SK-N-SH (cell line): ENCODE measurements at regions not wholly inside any gene's neighbourhood (a gene's known extent, or its start where the extent isn't known, plus 50 kb on each side); places are given as distances from the start of the nearest gene placed in this dataset.

Experiments
- CTCF ChIA-PET: fragments of 300-600, 350-600 bp; formaldehyde crosslinking; extraction: SDS; loops from one replicate; lab custom pipeline; 2021; lab: Yijun Ruan, JAX
- POLR2A ChIA-PET: fragments of 350-600 bp; sonication (Branson Sonifier 250); formaldehyde crosslinking; extraction: SDS; loops from one replicate; lab custom pipeline; 2020; ENCODE audit warnings: antibody characterized with exemption, inconsistent platforms; lab: Yijun Ruan, JAX
- DNase-seq: peaks from one replicate; pipeline ENCODE4 v3.0.0; 2012
- H2AFZ ChIP-seq: fragments of 200-600 bp; sonication (generic); 2 replicates; pipeline ENCODE4 v1.8.1; 2016; ENCODE audit warnings: antibody characterized with exemption, mild to moderate bottlenecking, low read depth
- H3F3A ChIP-seq: fragments of 200-600 bp; sonication (generic); replicated peaks from 2 replicates; pipeline ENCODE3; 2016; ENCODE audit warnings: antibody characterized with exemption, mild to moderate bottlenecking; ENCODE audit not compliant: insufficient read depth
- H3K27ac ChIP-seq, 2 experiments: fragments of 200-500 bp in 1 of 2; fragments of 200-600 bp in 1 of 2; sonication (Bioruptor generic) in 1 of 2; sonication (generic), shearing (Covaris generic) in 1 of 2; 2 replicates each; pipeline versions ENCODE4 v1.5.1 to v1.6.1; 2014 to 2016; ENCODE audit warnings: low read depth in 2 of 2, inconsistent platforms in 1 of 2, low read length in 1 of 2, mild to moderate bottlenecking in 1 of 2, mixed read lengths in 1 of 2
- H3K27me3 ChIP-seq: fragments of 200-600 bp; sonication (generic), shearing (Covaris generic); 2 replicates; pipeline ENCODE4 v1.6.1; 2016; ENCODE audit warnings: mixed run types; ENCODE audit not compliant: insufficient read depth
- H3K36me3 ChIP-seq, 2 experiments: fragments of 200-500 bp in 1 of 2; fragments of 200-600 bp in 1 of 2; sonication (Bioruptor generic) in 1 of 2; sonication (generic) in 1 of 2; replicated peaks in 1 of 2; 2 replicates each; pipeline versions ENCODE3 to v1.5.1; 2014 to 2016; ENCODE audit warnings: low read length in 1 of 2, mild to moderate bottlenecking in 1 of 2; ENCODE audit not compliant: insufficient read depth in 2 of 2, control insufficient read depth in 1 of 2
- H3K4me1 ChIP-seq, 2 experiments: fragments of 200-500 bp in 1 of 2; fragments of 200-600 bp in 1 of 2; sonication (Bioruptor generic) in 1 of 2; sonication (generic), shearing (Covaris generic) in 1 of 2; 2 replicates each; pipeline versions ENCODE4 v1.5.1 to v1.6.1; 2014 to 2016; ENCODE audit warnings: low read depth in 1 of 2, low read length in 1 of 2, mixed run types in 1 of 2; ENCODE audit not compliant: insufficient read depth in 2 of 2, control insufficient read depth in 1 of 2
- H3K4me2 ChIP-seq: fragments of 200-600 bp; sonication (generic), shearing (Covaris generic); 2 replicates; pipeline ENCODE4 v1.6.1; 2017; ENCODE audit warnings: mixed run types
- H3K4me3 ChIP-seq, 2 experiments: fragments of 200-500 bp in 1 of 2; fragments of 200-600 bp in 1 of 2; sonication (Bioruptor generic) in 1 of 2; sonication (generic), shearing (Covaris generic) in 1 of 2; 2 replicates each; pipeline versions ENCODE4 v1.5.1 to v1.8.1; 2014 to 2016; ENCODE audit warnings: low read depth in 2 of 2, inconsistent platforms in 1 of 2, low read length in 1 of 2, mild to moderate bottlenecking in 1 of 2, mixed read lengths in 1 of 2, moderate library complexity in 1 of 2
- H3K79me2 ChIP-seq: fragments of 200-600 bp; sonication (generic); 2 replicates; pipeline ENCODE4 v1.8.1; 2017; ENCODE audit warnings: mild to moderate bottlenecking; ENCODE audit not compliant: insufficient read depth
- H3K9ac ChIP-seq: fragments of 200-600 bp; sonication (generic); 2 replicates; pipeline ENCODE4 v1.6.1; 2017; ENCODE audit warnings: mixed run types
- H3K9me2 ChIP-seq: fragments of 200-600 bp; sonication (generic); 2 replicates; pipeline ENCODE4 v1.6.1; 2017; ENCODE audit warnings: mixed run types
- H3K9me3 ChIP-seq: fragments of 200-600 bp; sonication (generic); 2 replicates; pipeline ENCODE4 v1.6.1; 2017; ENCODE audit warnings: mixed run types, mild to moderate bottlenecking, moderate library complexity
- H4K20me1 ChIP-seq: fragments of 200-600 bp; sonication (generic); 2 replicates; pipeline ENCODE4 v1.6.1; 2017; ENCODE audit warnings: mild to moderate bottlenecking, mixed run types; ENCODE audit not compliant: insufficient read depth
- ELF1 ChIP-seq: IDR thresholded peaks from 2 replicates; pipeline ENCODE4 v1.4.0; 2012
- EP300 ChIP-seq, 2 experiments: IDR thresholded peaks; 2 replicates each; pipeline versions ENCODE4 v1.4.0 to v1.6.1; 2012; ENCODE audit warnings: borderline replicate concordance in 1 of 2, low read depth in 1 of 2, low read length in 1 of 2
- EZH2phosphoT487 ChIP-seq: fragments of 200-600 bp; sonication (generic); IDR thresholded peaks from 2 replicates; pipeline ENCODE4 v1.6.1; 2017; ENCODE audit warnings: low read depth, mixed run types, mild to moderate bottlenecking, antibody characterized with exemption, moderate library complexity, borderline replicate concordance
- FOXJ3 ChIP-seq: sonication (generic); formaldehyde crosslinking; IDR thresholded peaks from 2 replicates; pipeline ENCODE4 v1.5.1; 2020; ENCODE audit warnings: mild to moderate bottlenecking, missing genetic modification reagents
- JUND ChIP-seq: IDR thresholded peaks from 2 replicates; pipeline ENCODE4 v1.4.0; 2012
- MXI1 ChIP-seq: IDR thresholded peaks from 2 replicates; pipeline ENCODE4 v1.6.1; 2012; ENCODE audit warnings: mild to moderate bottlenecking, low read depth, low read length, improper control_type of control experiment
- NFIC ChIP-seq: IDR thresholded peaks from 2 replicates; pipeline ENCODE4 v1.4.0; 2012; ENCODE audit warnings: borderline replicate concordance
- POLR2AphosphoS5 ChIP-seq: IDR thresholded peaks from 2 replicates; pipeline ENCODE4 v1.6.1; 2012; ENCODE audit warnings: low read depth, low read length
- RAD21 ChIP-seq: IDR thresholded peaks from 2 replicates; pipeline ENCODE4 v1.6.1; 2012; ENCODE audit warnings: mild to moderate bottlenecking, low read length
- RCOR1 ChIP-seq: fragments of 150-350 bp; IDR thresholded peaks from 2 replicates; pipeline ENCODE4 v1.6.1; 2017; ENCODE audit warnings: antibody characterized with exemption, low read length
- RFX5 ChIP-seq: IDR thresholded peaks from 2 replicates; pipeline ENCODE4 v1.6.1; 2012; ENCODE audit warnings: mild to moderate bottlenecking, improper control_type of control experiment, low read length
- RXRA ChIP-seq: IDR thresholded peaks from 2 replicates; pipeline ENCODE4 v1.4.0; 2012; ENCODE audit warnings: low read depth, mild to moderate bottlenecking, borderline replicate concordance
- SIN3A ChIP-seq: IDR thresholded peaks from 2 replicates; pipeline ENCODE4 v1.6.1; 2012; ENCODE audit warnings: low read depth, mild to moderate bottlenecking, low read length, moderate library complexity, borderline replicate concordance
- SMC3 ChIP-seq: IDR thresholded peaks from 2 replicates; pipeline ENCODE4 v1.6.1; 2012; ENCODE audit warnings: low read depth, low read length, improper control_type of control experiment
- TAF1 ChIP-seq: IDR thresholded peaks from 2 replicates; pipeline ENCODE4 v1.6.1; 2012; ENCODE audit warnings: low read depth, mild to moderate bottlenecking, low read length, moderate library complexity, borderline replicate concordance
- TCF12 ChIP-seq: IDR thresholded peaks from 2 replicates; pipeline ENCODE4 v1.4.0; 2012
- YY1 ChIP-seq: IDR thresholded peaks from 2 replicates; pipeline ENCODE4 v1.4.0; 2012; ENCODE audit warnings: low read depth, mild to moderate bottlenecking
- WGBS: methylation state at CpG from one replicate; pipeline ENCODE4 v1.1.6; 2017; ENCODE audit warnings: low lambda C conversion rate; 5-methylcytosine and 5-hydroxymethylcytosine counted together
- TF ChIP-seq, protein P1 (sequence below): IDR thresholded peaks from 2 replicates; pipeline ENCODE4 v1.4.0; 2012; ENCODE audit warnings: low read depth
- TF ChIP-seq, protein P2 (sequence below): IDR thresholded peaks from 2 replicates; pipeline ENCODE4; 2012
- TF ChIP-seq, protein P3 (sequence below): fragments of 150-350 bp; IDR thresholded peaks from 2 replicates; pipeline ENCODE4 v1.6.1; 2016; ENCODE audit warnings: mild to moderate bottlenecking, low read depth, low read length
- TF ChIP-seq, protein P4 (sequence below): IDR thresholded peaks from 2 replicates; pipeline ENCODE4 v1.4.0; 2012; ENCODE audit warnings: low read depth, borderline replicate concordance
- TF ChIP-seq, protein P5 (sequence below): IDR thresholded peaks from 2 replicates; pipeline ENCODE4 v1.4.0; 2012; ENCODE audit warnings: low read depth, borderline replicate concordance

DNA sequence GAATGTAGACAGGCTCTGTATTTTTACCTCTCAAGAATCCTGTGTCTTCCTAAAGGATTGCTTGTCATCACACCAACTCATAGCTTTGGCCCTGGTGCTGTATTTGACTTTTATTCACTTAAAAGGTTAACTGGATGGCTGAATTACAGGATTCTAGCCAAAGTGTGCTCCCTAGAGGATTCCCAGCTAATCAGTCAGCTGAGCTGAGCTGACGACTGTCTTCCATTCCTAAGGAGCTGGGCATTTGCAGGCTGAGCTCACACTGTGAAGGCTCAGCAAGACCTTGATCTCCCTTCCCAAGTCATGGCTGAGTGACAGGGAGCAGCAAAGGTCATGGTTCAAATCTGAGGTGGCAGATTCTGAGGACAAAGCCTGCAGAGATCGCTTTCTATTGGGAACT is 59.0 kb upstream of the PALM2AKAP2 start:
- ChIA-PET CTCF (no interaction called here), POLR2A (no interaction called here)
- no peak for DNase-seq
- Histone ChIP-seq H3K27me3 (no peaks in the 10 kb centered on the region), H3K4me1 (no peaks in the 10 kb centered on the region), H3K27ac (no peak overlapping the region), H3K36me3 (no peaks in the 10 kb centered on the region), H3K9ac (no peak overlapping the region), H4K20me1 (no peaks in the 10 kb centered on the region), H2AFZ (no peak overlapping the region), H3K4me2 (no peak overlapping the region), H3F3A (no peaks in the 10 kb centered on the region), H3K9me3 (no peaks in the 10 kb centered on the region), H3K79me2 (no peaks in the 10 kb centered on the region), H3K4me3 (no peak overlapping the region), H3K9me2 (no peaks in the 10 kb centered on the region)
- TF ChIP-seq, protein P1, sequence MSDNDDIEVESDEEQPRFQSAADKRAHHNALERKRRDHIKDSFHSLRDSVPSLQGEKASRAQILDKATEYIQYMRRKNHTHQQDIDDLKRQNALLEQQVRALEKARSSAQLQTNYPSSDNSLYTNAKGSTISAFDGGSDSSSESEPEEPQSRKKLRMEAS = no peak
- no peak for TF ChIP-seq EP300 (IDR thresholded peaks at IDR 0.05; ENCODE audit: borderline replicate concordance in 1 of 2, low read depth in 1 of 2, low read length in 1 of 2)
- TF ChIP-seq RCOR1 = no peak
- TF ChIP-seq FOXJ3 (CRISPR knock-in tag) = no peak
- no peak for TF ChIP-seq RFX5
- TF ChIP-seq, protein P2, sequence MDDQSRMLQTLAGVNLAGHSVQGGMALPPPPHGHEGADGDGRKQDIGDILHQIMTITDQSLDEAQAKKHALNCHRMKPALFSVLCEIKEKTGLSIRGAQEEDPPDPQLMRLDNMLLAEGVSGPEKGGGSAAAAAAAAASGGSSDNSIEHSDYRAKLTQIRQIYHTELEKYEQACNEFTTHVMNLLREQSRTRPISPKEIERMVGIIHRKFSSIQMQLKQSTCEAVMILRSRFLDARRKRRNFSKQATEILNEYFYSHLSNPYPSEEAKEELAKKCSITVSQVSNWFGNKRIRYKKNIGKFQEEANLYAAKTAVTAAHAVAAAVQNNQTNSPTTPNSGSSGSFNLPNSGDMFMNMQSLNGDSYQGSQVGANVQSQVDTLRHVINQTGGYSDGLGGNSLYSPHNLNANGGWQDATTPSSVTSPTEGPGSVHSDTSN = no peak
- TF ChIP-seq SIN3A = no peak
- TF ChIP-seq NFIC = no peak
- no peak for TF ChIP-seq TAF1
- no peak for TF ChIP-seq RAD21
- no peak for TF ChIP-seq MXI1
- TF ChIP-seq, protein P3, sequence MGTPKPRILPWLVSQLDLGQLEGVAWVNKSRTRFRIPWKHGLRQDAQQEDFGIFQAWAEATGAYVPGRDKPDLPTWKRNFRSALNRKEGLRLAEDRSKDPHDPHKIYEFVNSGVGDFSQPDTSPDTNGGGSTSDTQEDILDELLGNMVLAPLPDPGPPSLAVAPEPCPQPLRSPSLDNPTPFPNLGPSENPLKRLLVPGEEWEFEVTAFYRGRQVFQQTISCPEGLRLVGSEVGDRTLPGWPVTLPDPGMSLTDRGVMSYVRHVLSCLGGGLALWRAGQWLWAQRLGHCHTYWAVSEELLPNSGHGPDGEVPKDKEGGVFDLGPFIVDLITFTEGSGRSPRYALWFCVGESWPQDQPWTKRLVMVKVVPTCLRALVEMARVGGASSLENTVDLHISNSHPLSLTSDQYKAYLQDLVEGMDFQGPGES = no peak
- TF ChIP-seq, protein P4, sequence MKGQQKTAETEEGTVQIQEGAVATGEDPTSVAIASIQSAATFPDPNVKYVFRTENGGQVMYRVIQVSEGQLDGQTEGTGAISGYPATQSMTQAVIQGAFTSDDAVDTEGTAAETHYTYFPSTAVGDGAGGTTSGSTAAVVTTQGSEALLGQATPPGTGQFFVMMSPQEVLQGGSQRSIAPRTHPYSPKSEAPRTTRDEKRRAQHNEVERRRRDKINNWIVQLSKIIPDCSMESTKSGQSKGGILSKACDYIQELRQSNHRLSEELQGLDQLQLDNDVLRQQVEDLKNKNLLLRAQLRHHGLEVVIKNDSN = no peak
- WGBS = 30% methylated on average over 2 of the region's 2 CpGs

DNA sequence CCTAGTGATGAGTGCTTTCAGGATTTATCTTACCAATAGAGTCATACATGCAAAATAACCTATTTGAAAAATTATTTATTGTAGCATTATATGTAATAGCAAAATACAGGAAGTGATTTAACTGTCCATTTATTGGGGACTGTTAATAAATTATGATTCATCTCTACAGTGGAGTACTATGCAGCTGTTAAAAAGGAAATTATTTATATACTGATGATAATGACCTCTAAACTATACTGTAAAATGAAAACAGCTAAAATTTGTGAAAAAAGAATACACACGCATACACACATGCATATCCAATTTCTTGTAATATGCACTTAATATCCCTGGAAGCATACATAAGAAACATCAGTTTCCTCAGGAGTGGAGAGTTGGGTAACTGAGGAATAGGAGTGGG is 58.0 kb upstream of the PALM2AKAP2 start:
- no peaks in the 10 kb centered on the region for H3K9me2 ChIP-seq
- H3K27ac ChIP-seq = no peak overlapping the region
- no peaks in the 10 kb centered on the region for H3F3A ChIP-seq
- H3K4me3 ChIP-seq = no peak overlapping the region
- no peaks in the 10 kb centered on the region; the same call in 1 of the 2 replicates for H3K27me3 ChIP-seq
- no peak overlapping the region for H3K4me2 ChIP-seq
- no peaks in the 10 kb centered on the region for H4K20me1 ChIP-seq
- H3K9me3 ChIP-seq = no peaks in the 10 kb centered on the region
- no peak overlapping the region for H3K9ac ChIP-seq
- POLR2A ChIA-PET = no interaction called here
- H3K4me1 ChIP-seq = no peaks in the 10 kb centered on the region
- no peak for DNase-seq
- H3K36me3 ChIP-seq = no peaks in the 10 kb centered on the region
- 13% methylated on average over 1 of the region's 1 CpG for WGBS
- no peak overlapping the region for H2AFZ ChIP-seq
- CTCF ChIA-PET = no interaction called here
- no peaks in the 10 kb centered on the region for H3K79me2 ChIP-seq
- no peak for TF ChIP-seq EZH2phosphoT487
- TF ChIP-seq, protein P5, sequence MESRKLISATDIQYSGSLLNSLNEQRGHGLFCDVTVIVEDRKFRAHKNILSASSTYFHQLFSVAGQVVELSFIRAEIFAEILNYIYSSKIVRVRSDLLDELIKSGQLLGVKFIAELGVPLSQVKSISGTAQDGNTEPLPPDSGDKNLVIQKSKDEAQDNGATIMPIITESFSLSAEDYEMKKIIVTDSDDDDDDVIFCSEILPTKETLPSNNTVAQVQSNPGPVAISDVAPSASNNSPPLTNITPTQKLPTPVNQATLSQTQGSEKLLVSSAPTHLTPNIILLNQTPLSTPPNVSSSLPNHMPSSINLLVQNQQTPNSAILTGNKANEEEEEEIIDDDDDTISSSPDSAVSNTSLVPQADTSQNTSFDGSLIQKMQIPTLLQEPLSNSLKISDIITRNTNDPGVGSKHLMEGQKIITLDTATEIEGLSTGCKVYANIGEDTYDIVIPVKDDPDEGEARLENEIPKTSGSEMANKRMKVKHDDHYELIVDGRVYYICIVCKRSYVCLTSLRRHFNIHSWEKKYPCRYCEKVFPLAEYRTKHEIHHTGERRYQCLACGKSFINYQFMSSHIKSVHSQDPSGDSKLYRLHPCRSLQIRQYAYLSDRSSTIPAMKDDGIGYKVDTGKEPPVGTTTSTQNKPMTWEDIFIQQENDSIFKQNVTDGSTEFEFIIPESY = no peak
- TF ChIP-seq JUND = no peak
- TF ChIP-seq TCF12 = no peak
- no peak for TF ChIP-seq SMC3
- no peak for TF ChIP-seq POLR2AphosphoS5
- TF ChIP-seq YY1 = no peak
- TF ChIP-seq, protein P1 = no peak
- TF ChIP-seq, protein P2 = no peak
- TF ChIP-seq ELF1 = no peak
- TF ChIP-seq RXRA = no peak
